Rectal smooth muscle tissue (tissue), 1 donor: ENCODE measurements at regions not wholly inside any gene's neighbourhood (a gene's known extent, or its start where the extent isn't known, plus 50 kb on each side); places are given as distances from the start of the nearest gene placed in this dataset.

Experiments used
- H3K27ac ChIP-seq: one replicate; pipeline ENCODE4 v1.7.0; 2013; ENCODE audit warnings: low read depth, low read length, inconsistent platforms
- H3K27me3 ChIP-seq: one replicate; pipeline ENCODE4 v1.7.0; 2013; ENCODE audit warnings: low read length; ENCODE audit not compliant: control insufficient read depth, insufficient read depth
- H3K36me3 ChIP-seq: one replicate; pipeline ENCODE4 v1.7.0; 2013; ENCODE audit warnings: low read length; ENCODE audit not compliant: control insufficient read depth, insufficient read depth
- H3K4me1 ChIP-seq: one replicate; pipeline ENCODE4 v1.7.0; 2013; ENCODE audit warnings: low read length; ENCODE audit not compliant: control insufficient read depth, insufficient read depth
- H3K4me3 ChIP-seq: one replicate; pipeline ENCODE4 v1.7.0; 2013; ENCODE audit warnings: low read length
- H3K9ac ChIP-seq: one replicate; pipeline ENCODE4 v1.7.0; 2013; ENCODE audit warnings: low read length

- Histone ChIP-seq H3K27ac (no peak overlapping the region), H3K9ac (no peak overlapping the region)
Measured at GRCh38 chr21:43299441-43300277, 127.3 kb downstream of the SIK1 start.

DNA sequence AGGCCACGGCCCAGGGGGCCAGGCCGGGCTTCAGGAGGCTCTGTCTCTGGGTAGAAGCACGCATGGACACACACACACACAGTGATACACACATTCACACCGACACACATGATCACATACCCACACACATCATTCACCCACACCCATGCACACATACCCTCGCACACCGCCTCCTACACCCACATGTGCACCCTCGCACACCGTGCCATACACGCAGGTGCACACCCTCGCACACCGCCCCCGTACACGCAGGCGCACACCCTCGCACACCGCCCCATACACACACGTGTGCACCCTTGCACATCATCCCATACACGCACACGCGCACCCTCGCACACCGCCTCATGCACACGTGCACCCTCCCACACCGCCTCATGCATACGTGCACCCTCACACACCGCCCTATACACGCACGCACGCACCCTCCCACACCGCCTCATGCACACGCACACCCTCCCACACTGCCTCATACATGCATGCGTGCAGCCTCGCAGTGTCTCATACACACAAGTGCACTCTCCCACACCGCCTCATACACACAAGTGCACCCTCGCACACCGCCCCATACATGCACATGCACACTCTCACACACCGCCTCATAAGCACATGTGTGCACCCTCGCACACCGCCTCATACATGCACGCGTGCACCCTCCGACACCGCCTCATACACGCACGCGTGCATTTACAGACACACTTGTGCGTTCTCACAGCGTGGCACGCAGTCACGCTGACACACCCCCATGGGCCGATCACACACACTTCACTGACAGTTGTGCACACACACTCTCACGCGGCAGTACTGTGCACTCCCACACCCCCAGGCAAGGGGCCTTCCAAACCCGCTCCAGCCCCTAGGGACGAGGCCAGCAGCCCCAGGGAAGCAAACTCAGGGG lies 128.1 kb downstream of the SIK1 start:
- H3K4me1 ChIP-seq, result no peaks in the 10 kb centered on the region
- H3K9ac ChIP-seq, result no peak overlapping the region
- H3K27me3 ChIP-seq, result no peaks in the 10 kb centered on the region
- H3K27ac ChIP-seq, result no peak overlapping the region
- no peak overlapping the region for H3K4me3 ChIP-seq
- no peaks in the 10 kb centered on the region for H3K36me3 ChIP-seq

More at GRCh38 chr21:43299441-43300277, 127.3 kb downstream of the SIK1 start:
- Histone ChIP-seq H3K4me3 (no peak overlapping the region), H3K27me3 (no peaks in the 10 kb centered on the region), H3K4me1 (no peaks in the 10 kb centered on the region), H3K36me3 (no peaks in the 10 kb centered on the region)

DNA sequence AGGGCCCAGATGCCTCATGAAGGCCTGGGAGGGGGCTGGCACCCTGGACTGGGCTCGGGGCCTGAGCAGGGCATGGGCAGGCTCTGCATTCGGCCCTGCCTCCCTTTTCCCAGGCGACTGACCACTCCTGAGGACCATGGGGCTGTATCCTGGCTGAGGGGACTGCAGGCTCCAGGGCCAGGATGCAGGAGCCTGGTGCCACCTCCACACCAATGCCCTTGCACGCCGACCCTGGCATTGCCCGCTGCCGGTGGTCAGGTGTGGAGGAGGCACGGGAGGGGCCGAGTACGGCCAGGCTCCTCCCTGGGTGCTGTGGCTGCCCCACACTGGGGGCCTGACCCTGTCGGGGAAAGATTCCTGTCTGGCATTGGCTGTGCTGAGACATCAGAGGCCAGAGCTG lies 128.9 kb downstream of the SIK1 start:
- H3K27me3 ChIP-seq, result no peaks in the 10 kb centered on the region
- no peak overlapping the region for H3K4me3 ChIP-seq
- no peaks in the 10 kb centered on the region for H3K36me3 ChIP-seq
- H3K4me1 ChIP-seq, result no peaks in the 10 kb centered on the region
- no peak overlapping the region for H3K9ac ChIP-seq
- no peak overlapping the region for H3K27ac ChIP-seq

DNA sequence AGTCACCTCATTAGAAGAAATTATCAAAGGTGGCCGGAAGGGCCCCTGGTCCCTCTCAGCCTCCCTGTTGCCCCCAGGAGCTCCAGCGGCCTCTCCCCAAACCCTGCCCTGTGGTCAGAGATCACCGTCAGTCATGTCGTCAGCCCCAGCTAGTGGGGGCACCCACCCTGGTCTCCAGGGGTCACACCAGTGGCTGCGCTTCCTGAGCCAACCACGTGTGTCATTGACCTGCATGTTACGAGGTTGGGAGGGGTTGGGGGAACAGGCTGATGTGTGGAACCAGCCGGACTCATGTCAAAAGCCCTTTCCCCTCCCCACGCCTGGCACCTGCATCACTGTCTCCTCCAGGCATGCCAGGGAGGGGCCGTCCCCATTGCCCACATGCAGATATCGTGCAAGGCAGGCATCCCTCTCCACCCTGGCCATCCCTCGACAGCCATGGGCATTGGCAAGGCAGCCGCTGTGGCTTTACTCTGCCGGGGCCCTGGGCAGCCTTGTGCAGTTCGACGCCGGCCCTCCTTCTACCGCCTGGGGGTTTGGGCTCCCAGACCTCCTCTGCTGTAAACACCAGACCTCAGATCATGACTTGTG lies 128.7 kb downstream of the CRYAA start:
- Histone ChIP-seq H3K36me3 (no peaks in the 10 kb centered on the region), H3K27ac (no peak overlapping the region), H3K27me3 (no peaks in the 10 kb centered on the region), H3K9ac (no peak overlapping the region), H3K4me1 (no peaks in the 10 kb centered on the region), H3K4me3 (no peak overlapping the region)

- Histone ChIP-seq H3K27me3 (no peaks in the 10 kb centered on the region), H3K4me3 (no peak overlapping the region), H3K36me3 (no peaks in the 10 kb centered on the region), H3K9ac (no peak overlapping the region), H3K4me1 (no peaks in the 10 kb centered on the region), H3K27ac (no peak overlapping the region)
Measured at GRCh38 chr21:43295066-43295958, 126.5 kb downstream of the CRYAA start.

- Histone ChIP-seq H3K4me3 (no peak overlapping the region), H3K27ac (no peak overlapping the region), H3K4me1 (no peaks in the 10 kb centered on the region), H3K27me3 (no peaks in the 10 kb centered on the region), H3K9ac (no peak overlapping the region), H3K36me3 (no peaks in the 10 kb centered on the region)
Measured at GRCh38 chr21:43294194-43294902, 125.5 kb downstream of the CRYAA start.

DNA sequence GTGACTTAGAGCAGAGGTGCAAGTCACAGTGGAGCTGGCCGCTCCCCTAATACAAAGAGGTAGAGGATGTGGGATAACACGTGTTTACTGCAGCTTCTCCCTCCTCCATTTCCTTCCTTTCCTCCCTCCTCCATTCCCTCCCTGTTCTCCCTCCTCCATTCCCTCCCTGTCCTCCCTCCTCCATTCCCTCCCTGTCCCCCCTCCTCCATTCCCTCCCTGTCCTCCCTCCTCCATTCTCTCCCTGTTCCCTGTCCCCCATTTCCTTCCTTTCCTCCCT lies 124.0 kb downstream of the CRYAA start:
- H3K27ac ChIP-seq, result no peak overlapping the region
- no peaks in the 10 kb centered on the region for H3K27me3 ChIP-seq
- H3K4me1 ChIP-seq, result no peaks in the 10 kb centered on the region
- H3K4me3 ChIP-seq, result no peak overlapping the region
- no peak overlapping the region for H3K9ac ChIP-seq
- H3K36me3 ChIP-seq, result no peaks in the 10 kb centered on the region

DNA sequence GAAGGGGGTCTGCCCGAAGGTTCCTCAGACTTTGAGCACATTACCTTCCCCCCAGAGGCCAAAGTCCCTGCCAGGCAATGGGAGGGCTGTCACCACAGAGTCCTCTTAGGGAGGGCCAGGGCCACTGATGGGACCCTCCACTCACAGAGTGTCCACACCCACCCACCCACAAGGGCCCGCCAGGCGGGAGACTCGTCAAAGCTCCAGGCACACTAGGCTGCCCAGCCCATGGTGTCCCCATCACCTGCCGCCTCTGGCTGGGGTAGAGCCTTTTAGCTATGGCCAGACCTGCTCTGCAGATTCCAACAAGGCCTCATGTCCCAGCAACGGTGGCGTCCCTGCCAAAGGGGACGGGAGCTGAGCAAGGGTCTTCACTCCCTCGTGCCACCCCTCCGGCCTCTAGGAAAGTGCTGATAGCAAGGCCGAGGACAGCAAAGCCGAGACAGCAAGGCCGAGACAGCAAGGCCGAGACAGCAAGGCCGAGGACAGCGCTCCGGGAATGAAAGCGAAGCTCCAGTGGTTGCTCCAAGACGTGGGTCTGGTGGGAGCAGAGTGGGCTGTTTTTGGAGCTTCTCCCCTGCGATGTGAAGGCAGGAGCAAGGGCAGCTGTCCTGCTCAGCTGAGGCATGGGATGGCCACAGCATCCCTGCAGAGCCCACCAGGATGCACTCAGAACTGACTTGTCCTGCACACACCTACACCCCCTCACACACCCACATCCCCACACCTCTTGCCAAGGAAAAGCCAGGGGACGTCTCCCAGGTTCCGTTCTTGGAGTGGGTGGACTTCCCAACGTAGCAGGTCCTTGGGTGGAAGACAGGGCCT lies 123.4 kb downstream of the CRYAA start:
- H3K4me1 ChIP-seq, result no peaks in the 10 kb centered on the region
- H3K36me3 ChIP-seq, result no peaks in the 10 kb centered on the region
- H3K9ac ChIP-seq, result no peak overlapping the region
- no peak overlapping the region for H3K4me3 ChIP-seq
- H3K27ac ChIP-seq, result no peak overlapping the region
- no peaks in the 10 kb centered on the region for H3K27me3 ChIP-seq

- H3K27ac ChIP-seq, result no peak overlapping the region
- H3K9ac ChIP-seq, result no peak overlapping the region
- H3K4me1 ChIP-seq, result no peaks in the 10 kb centered on the region
- no peak overlapping the region for H3K4me3 ChIP-seq
- H3K36me3 ChIP-seq, result no peaks in the 10 kb centered on the region
- H3K27me3 ChIP-seq, result no peaks in the 10 kb centered on the region
Measured at GRCh38 chr21:43291347-43291950, 122.6 kb downstream of the CRYAA start.

- Histone ChIP-seq H3K36me3 (no peaks in the 10 kb centered on the region), H3K27ac (no peak overlapping the region)
Measured at GRCh38 chr21:43290421-43291346, 121.9 kb downstream of the CRYAA start.

More at GRCh38 chr21:43290421-43291346, 121.9 kb downstream of the CRYAA start:
- Histone ChIP-seq H3K9ac (no peak overlapping the region), H3K4me3 (no peak overlapping the region), H3K27me3 (no peaks in the 10 kb centered on the region), H3K4me1 (no peaks in the 10 kb centered on the region)
